GM21529 (cell line): ENCODE measurements at regions not wholly inside any gene's neighbourhood (a gene's known extent, or its start where the extent isn't known, plus 50 kb on each side); places are given as distances from the start of the nearest gene placed in this dataset.
A peak's percentile ranks its signal among the peaks of the same experiment; 100 is the strongest.

Experiments used
- ATAC-seq: cut with Tn5 transposase; IDR thresholded peaks from one replicate; pipeline ENCODE4 v1.9.1; 2021; ENCODE audit not compliant: unreplicated experiment

GRCh38 chr17:12429116-12429515, 236.6 kb upstream of the MYOCD start:
- no peak for ATAC-seq

GRCh38 chr17:12431188-12431587, 234.5 kb upstream of the MYOCD start:
- peak; percentile 87 for ATAC-seq

- no peak for ATAC-seq
Observed at GRCh38 chr17:12438212-12438611, 227.5 kb upstream of the MYOCD start.

GRCh38 chr17:12438813-12439586, 226.7 kb upstream of the MYOCD start:
- no peak for ATAC-seq

GRCh38 chr17:12445331-12445730, 220.4 kb upstream of the MYOCD start:
- no peak for ATAC-seq

DNA sequence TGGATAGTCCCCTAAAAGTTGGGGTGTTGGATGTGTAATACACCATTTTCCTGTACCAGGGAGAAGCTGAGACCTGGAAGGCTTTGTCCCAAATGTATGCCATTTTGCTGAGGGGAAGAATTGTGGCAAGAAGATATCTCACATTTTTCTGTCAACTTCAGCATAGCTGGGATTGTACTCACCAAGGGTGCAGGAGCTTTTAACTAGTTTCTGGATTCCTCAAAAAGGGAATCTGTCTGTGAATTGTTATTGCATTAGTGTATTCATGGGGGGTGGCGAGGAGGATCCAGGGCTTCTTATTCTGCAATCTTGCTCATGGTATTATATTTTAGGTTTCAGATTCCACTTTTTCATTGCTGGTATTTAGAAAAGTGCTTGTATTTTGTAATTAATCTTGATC, 208.2 kb upstream of the MYOCD start:
- ATAC-seq: no peak

DNA sequence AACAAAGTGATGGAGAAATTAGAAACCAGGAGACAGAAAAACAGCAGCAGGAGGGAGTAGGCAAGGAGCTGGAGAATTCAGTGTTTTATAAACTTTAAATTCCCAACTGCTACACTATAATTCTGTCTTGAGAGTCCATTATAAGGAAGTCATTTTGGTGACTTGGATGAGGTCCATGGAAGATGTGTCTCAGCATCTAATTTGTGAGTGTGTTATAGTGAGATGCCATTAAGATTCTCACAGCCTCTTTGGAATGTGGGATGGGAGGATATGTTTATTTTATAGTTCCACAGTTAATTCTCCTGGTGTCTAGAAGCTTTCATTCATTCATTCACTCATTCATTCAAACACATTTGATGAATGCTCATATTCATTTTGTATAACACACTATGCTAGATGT, 206.0 kb upstream of the MYOCD start:
- no peak for ATAC-seq

- no peak for ATAC-seq
Observed at GRCh38 chr17:12463102-12463501, 202.6 kb upstream of the MYOCD start.

GRCh38 chr17:12472252-12473173, 193.2 kb upstream of the MYOCD start:
- no peak for ATAC-seq

GRCh38 chr17:12478311-12478710, 187.4 kb upstream of the MYOCD start:
- no peak for ATAC-seq

GRCh38 chr17:12485361-12485906, 180.3 kb upstream of the MYOCD start:
- no peak for ATAC-seq

DNA sequence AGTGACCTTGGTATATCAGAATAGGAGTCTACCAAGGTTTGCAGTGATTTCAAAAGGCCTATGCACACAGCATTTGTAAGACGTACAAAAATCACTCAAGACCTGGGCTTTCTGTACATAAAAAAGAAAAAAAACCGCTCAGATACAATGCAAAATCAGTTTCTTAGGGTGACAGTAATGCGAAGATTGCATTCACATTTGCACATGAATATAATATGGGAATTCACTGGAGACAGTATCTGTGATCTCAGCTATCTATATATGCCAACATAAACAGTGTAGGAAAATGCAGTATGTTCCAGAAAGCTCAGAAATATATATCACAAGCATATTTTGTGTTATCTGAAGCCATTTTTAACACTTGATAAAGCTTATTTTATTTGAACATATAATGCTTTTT, 176.4 kb upstream of the MYOCD start:
- no peak for ATAC-seq

DNA sequence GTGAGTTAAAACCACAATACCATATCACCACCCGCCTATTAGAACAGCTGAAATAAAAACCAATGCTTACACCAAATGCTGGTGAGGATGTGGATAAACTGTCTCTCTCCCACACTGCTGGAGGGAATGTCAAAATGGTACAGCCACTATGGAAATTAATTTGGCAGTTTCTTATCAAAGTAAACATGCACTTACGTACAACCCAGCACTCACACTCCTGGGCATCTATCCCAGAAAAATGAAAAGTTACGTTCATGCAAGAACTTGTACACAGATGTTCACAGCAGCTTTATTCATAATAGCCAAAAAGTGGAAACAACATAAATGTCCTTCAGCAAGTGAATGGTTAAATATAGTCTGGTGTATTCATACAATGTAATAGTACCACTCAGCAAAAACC, 173.2 kb upstream of the MYOCD start:
- ATAC-seq: no peak

DNA sequence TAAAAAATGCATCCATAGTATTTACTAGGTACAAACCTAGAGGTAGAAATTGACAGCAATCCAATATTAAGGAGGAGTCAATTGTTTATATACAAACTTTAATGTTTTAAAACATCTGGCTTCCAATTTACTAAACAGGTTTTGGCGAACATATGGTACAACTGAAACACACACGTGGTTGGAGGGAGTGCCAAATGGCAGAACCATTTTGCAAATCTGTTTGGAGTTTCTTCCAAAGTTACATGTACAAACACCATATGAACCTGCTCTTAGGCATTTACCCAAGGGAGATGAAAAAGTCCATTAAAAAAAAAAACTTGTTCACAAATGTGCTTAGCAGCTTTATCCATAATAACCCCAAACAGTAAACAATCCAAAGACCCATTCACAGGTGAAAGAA, 159.8 kb upstream of the MYOCD start:
- no peak for ATAC-seq

DNA sequence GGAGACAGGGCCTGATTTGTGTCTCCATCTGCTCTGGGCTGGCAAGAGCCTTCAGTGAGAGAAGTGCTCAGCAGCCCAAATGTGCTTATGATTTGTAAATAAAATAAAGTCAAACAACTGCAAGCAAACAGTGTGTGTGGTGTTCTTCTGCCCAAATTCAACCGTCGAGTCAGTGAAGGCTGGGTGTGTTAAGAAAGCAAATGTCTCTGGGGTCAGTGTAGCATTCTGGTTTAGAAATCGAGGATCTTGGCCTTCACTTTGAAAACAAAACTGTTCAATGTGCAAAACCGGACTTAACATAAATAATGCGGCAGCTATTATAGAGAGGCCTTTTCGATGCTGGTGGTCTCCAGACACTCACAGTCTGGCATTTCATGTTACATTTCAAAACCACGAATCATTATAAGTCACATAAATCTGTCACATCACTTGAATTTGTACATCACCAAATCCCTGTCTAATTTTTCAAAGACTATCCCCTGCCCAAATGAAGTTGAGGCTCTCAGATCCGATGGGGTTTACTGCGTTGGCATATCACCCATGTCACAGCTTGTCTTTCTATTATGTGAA, 158.6 kb upstream of the MYOCD start:
- no peak for ATAC-seq

- ATAC-seq: no peak
Observed at GRCh38 chr17:12509801-12510200, 155.9 kb upstream of the MYOCD start.

- ATAC-seq: no peak
Observed at GRCh38 chr17:12510535-12510934, 155.2 kb upstream of the MYOCD start.

DNA sequence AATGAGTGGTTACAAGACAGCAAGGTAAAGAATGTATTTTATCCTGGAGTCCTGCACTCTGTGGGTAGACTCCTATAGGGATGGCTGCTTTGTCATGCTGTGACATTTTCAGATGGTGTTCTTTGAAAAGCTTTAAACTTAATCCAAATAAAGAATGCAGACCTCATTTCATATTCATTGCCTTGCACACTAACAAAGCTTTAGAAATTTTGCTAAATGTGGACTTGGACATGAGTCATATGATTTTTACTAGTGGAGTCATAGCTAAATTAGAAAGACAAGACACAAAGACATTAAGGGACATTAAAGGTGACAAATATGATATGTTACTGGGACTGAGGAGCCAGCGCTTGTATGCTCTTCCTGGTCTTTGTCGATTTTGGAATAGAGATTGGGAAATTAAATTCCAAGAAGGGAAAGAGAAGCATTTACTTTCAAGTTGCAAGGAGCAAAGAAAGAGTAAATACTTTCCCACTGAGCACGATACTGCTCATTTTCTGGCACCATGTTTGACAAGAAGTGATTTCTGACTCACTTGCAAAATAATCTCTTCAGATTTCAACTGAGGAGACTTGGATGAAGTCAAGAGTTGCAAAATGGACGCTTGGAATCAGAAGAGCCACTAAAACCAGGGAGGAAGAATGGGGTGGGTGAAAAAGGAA, 152.9 kb upstream of the MYOCD start:
- ATAC-seq: no peak

GRCh38 chr17:12514596-12514995, 151.1 kb upstream of the MYOCD start:
- no peak for ATAC-seq

- no peak for ATAC-seq
Observed at GRCh38 chr17:12519956-12520594, 145.6 kb upstream of the MYOCD start.

- ATAC-seq: no peak
Observed at GRCh38 chr17:12521416-12521815, 144.3 kb upstream of the MYOCD start.
